DMS153 treated with DMSO at 0.1 percent for 48 hours (cell line): ENCODE measurements at regions not wholly inside any gene's neighbourhood (a gene's known extent, or its start where the extent isn't known, plus 50 kb on each side); places are given as distances from the start of the nearest gene placed in this dataset.

Source experiments
- DNase-seq: peaks from one replicate; lab custom pipeline; 2025; ENCODE audit not compliant: unreplicated experiment; lab: John Stamatoyannopoulos, UW

- no peak for DNase-seq
These were observed 220.3 kb downstream of the SPATA31D1 start for GRCh38 chr9:82208741-82209450.

GRCh38 chr9:82209797-82210470, 221.4 kb downstream of the SPATA31D1 start:
- no peak for DNase-seq

GRCh38 chr9:82212885-82213284, 224.3 kb downstream of the SPATA31D1 start:
- DNase-seq = no peak

GRCh38 chr9:82216435-82216834, 227.9 kb downstream of the SPATA31D1 start:
- no peak for DNase-seq

- no peak for DNase-seq
These were observed 234.9 kb downstream of the SPATA31D1 start for GRCh38 chr9:82223442-82223841.

GRCh38 chr9:82231411-82231810, 242.8 kb downstream of the SPATA31D1 start:
- no peak for DNase-seq

- no peak for DNase-seq
These were observed 245.8 kb downstream of the SPATA31D1 start for GRCh38 chr9:82234160-82234943.

GRCh38 chr9:82242285-82242963, 253.9 kb downstream of the SPATA31D1 start:
- DNase-seq = no peak

- no peak for DNase-seq
These were observed 258.7 kb downstream of the SPATA31D1 start for GRCh38 chr9:82247318-82247717.

- DNase-seq = no peak
These were observed 263.5 kb downstream of the SPATA31D1 start for GRCh38 chr9:82252116-82252515.

GRCh38 chr9:82254646-82255367, 266.2 kb downstream of the SPATA31D1 start:
- no peak for DNase-seq

- no peak for DNase-seq
These were observed 267.1 kb downstream of the SPATA31D1 start for GRCh38 chr9:82255481-82256176.

- DNase-seq = no peak
These were observed 272.1 kb downstream of the SPATA31D1 start for GRCh38 chr9:82260691-82261090.

- no peak for DNase-seq
These were observed 275.0 kb downstream of the SPATA31D1 start for GRCh38 chr9:82263619-82264018.

- no peak for DNase-seq
These were observed 282.6 kb downstream of the SPATA31D1 start for GRCh38 chr9:82271106-82271561.

GRCh38 chr9:82273121-82273520, 284.5 kb downstream of the SPATA31D1 start:
- DNase-seq = no peak

- DNase-seq = no peak
These were observed 286.8 kb downstream of the SPATA31D1 start for GRCh38 chr9:82275258-82275927.

- DNase-seq = no peak
These were observed 292.5 kb downstream of the SPATA31D1 start for GRCh38 chr9:82281066-82281465.

GRCh38 chr9:82284758-82285157, 296.2 kb downstream of the SPATA31D1 start:
- no peak for DNase-seq
